Hippocampal formation (tissue), 2 donors: ENCODE measurements at regions not wholly inside any gene's neighbourhood (a gene's known extent, or its start where the extent isn't known, plus 50 kb on each side); places are given as distances from the start of the nearest gene placed in this dataset.
"Not testable (repeated sequence)": the region's sequence is repeated elsewhere in the genome, so short reads cannot be mapped to it uniquely, and the experiment has no call there.

Source experiments
- DNase-seq, 2 donors: peaks; one replicate each; lab custom pipeline; 2025; lab: John Stamatoyannopoulos, UW

DNA sequence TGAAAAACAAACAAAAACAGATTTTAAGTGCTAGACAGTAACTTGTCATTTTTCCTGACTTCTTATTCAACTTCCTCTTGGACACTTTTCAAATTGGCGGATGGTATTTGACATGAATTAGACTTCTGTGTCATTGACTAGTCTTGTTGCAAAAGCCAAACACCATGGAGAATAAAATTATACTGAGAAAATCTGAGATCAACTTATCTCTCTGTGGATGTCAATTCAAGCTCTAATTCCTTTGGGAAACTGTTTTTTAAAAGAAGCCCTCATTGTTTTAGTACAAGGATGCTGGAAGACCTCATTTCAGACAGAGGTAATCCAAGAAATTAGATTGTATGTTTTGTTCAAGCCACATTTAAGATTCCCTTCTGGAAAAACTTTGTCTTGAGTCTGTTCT, 831.0 kb downstream of the SEMA5A start:
- no peak for DNase-seq

DNA sequence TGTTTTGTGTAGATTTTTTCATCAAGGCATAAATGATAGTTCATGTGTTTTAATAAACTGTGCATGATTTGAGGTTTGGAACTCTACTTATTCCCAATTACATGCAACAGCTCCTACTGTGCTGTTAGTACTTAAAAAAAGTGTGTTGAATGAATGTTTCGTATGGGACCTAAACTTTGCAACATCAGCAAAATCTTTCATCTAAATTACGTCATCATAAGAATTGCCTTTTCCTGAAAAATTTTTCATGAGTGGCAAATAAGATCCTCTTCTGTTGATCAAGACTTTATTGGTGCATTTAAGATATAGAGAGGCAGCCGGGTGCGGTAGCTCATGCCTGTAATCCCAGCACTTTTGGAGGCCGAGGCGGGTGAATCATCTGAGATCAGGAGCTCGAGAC, 826.1 kb downstream of the SEMA5A start:
- no peak for DNase-seq

DNA sequence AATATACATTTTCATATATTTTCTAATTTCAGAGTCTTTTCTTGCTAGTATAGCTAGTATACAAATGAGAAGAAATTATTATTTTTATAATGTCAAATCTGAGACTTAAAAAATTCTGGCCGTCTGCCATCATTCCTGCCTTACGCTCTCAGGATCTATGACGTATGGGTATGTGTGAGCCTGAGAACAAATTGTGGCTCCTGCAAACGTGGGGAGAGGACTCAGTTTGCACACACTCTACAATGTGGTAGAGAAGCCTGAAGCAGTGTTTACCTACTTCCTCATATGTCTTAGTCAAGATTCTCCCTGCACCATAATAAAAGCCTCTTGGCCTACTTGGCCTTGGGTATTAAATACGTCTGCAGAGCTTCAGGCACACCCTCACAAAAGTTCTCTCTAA, 825.4 kb downstream of the SEMA5A start:
- DNase-seq = no peak

DNA sequence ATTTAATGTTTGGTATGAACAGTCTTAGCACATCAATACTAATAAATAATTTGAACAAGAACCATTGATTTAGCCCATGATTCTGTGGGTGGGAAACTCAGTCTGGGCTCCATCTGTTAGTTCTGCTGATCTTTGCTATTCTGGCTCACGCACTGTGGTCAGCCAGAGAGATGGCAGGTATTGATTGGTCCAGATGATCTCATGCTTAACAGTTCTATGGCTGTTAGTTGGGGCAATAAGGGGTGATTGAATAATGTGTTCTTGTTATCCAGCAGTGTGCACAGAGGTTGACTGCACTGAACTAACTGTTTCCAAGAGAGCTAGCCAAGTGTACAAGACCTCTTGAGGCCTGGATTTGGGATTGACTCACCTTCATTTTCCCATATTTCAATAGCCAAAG, 824.3 kb downstream of the SEMA5A start:
- no peak for DNase-seq

DNA sequence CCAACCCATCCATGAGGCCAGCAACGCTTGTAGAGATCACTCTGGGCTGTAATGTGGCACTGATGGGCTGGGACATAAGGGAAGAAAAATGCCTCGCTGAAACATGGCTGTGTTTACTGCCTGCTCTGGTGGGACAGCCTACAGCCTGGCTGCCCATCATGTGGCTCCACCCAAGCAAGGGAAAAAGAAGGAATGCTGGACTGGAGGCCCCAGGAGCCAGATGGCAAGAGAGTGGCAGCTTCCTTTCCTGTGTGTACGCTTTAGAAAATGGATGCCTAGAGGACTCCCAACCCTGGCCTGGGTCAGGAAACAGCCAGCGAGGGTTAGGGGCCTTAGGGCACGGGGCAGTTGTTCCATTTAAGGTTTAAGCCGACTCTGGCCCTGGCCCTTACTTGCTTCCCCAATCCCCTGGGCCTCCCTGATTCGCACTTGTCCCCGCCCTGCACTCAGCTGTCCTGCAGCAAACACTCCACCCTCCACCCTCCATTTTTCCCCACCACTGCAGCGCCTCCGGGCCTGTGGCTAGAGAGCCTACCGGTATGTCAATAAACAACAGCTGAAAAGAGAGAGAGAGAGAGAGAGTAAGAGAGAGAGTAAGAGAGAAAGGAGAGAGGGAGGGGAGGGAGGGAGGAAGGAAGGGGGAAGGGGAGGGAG, 819.4 kb downstream of the SEMA5A start:
- no peak for DNase-seq

DNA sequence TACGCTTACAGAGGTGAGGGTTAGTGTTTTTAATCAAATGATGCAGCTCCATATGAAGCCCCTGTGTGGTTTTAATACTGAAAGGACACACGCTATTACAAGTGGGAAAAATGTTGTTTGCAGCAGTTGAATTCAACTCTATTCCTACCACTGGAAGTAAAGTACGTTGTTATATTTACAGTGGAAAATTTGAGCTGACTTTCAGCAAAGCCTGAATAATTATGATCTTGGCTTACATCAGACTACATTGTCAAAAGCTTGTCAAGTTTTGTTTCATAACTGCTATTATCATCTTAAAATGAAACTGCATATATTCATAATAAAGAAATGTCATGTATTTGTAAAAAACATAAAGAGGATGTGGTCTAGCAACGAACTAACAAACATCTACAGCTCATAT, 818.5 kb downstream of the SEMA5A start:
- no peak for DNase-seq

DNA sequence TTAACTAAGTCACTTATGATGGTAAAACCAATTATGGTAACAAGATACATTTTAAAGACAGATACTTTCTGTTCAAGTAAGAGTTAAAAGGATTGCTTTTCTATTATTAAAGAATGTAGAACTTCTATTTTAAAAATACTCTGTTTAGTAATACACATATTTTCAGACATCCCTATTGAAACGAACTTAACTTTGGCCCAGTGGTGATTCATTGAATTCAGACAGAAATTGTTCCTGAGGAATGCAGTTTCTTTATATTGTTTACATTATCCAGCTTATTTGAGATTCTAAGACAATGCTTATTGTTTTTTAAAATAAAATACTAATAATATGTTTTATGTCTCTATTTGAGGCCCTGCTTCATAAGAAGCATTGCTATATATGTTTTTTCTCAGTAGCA, 816.4 kb downstream of the SEMA5A start:
- no peak for DNase-seq

DNA sequence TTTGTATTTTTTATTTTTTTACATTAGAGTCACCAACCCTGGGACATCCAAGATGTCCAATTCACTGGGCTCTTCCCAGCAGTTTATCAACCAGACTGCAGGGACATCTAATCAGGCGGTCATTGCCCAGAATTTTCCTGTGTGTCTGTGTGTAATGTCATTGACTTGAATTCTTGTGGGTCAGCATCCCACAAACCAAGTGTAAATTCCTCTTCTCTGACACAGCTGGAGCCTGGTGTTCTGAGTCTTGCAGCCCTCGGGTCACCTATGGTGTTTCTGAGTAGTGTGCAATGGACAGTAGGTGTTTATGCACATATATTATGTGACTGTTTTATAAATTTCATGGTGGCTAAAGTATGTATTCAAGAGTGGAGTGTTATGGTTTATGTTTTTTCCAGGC, 815.7 kb downstream of the SEMA5A start:
- DNase-seq = no peak

DNA sequence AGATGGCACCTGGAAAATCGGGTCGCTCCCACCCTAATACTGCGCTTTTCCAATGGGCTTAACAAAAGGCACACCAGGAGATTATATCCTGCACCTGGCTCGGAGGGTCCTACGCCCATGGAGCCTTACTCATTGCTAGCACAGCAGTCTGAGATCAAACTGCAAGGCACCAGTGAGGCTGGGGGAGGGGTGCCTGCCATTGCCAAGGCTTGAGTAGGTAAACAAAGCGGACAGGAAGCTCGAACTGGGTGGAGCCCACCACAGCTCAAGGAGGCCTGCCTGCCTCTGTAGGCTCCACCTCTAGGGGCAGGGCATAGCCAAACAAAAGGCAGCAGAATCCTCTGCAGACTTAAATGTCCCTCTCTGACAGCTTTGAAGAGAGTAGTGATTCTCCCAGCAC, 814.8 kb downstream of the SEMA5A start:
- not testable (repeated sequence) for DNase-seq

DNA sequence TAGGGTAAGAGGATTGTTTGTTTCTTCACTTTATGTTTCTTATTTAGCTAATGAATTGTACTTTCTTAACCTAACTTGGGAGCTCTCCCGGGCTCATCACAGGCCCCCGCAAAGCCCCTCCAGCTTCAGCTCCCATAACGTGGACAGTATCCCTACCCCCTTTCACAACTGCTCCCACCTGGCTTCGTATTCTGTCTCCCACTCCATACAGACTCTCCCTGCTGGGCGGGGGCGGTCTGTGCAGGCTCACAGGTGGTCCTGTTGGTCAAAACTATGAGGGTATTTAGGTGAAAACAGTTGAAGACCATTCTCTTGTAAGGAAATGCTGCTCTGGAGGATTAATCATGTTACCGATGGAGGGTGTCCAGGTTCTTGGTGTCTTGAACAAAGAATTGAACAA, 805.3 kb downstream of the SEMA5A start:
- no peak for DNase-seq

DNA sequence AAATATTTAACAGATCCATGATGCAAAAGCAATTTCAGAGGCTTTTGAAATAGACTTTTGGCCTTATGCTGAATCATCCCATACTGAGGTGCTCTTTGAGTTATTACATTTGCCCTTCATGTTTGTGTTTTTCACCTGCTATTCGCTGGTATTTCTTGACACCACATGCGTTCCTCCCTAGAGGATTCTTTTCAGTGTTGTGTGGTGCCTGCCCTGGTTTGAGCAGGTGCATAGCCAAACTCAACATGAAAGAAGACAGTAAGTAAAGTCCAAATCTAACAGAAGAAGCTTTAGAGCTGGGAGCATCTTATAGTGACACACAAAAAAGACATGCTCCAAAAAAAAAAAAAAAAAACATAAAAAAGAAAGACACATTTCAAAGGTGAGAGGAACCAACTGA, 796.3 kb downstream of the SEMA5A start:
- DNase-seq = no peak

DNA sequence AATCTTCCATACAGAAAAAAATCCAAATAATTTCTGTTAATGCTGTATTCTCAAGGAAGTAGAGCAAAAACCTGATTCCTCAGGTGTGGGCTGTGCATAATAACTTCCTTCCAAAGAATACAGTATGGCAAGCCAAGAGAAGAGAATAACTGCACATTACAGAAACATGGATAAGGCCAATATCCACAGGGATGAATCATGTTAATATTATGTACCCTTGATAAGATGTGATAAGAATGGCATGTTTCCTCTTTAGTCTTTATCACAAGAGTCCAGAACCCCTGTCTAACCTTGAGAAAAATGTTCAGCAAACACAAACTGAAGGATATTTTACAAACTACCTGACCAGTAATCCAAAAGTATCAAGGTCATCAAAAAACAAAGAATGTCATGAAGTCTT, 795.8 kb downstream of the SEMA5A start:
- DNase-seq = no peak

DNA sequence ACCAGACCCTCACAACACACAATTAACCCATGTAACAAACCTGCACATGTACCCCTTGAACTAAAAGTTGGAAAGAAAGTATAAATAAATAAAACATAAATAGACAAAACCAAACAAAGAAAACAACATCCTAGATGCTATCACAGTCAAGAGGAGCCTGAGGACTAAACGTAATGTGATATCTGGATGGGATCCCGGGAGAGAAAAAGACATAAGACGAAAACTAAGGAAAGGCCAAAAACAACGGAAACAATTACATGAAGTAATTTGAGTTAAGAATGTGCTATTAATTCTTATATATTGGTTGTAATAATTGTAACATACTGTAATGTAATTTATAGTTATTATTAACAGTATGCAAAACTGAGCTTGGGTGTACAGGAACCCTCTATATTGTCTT, 793.9 kb downstream of the SEMA5A start:
- no peak for DNase-seq

DNA sequence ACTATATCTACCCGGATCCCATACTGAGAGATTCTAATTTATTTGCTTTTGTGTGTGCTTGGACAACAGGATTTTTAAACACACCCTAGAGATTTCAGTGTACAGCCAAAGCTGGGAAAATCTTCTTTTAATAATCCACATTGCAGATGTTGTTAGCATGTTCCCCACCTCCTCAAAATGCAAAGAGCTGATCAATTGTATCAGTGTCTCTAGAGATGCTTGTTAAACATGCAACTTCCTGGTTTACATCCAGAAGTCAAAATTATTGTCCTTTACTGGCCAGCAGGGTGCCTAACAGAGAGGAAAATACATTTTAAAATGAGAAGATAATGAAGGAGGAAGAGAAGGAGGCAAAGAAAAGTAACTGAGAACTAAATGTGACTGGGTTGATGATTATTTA, 793.3 kb downstream of the SEMA5A start:
- no peak for DNase-seq

DNA sequence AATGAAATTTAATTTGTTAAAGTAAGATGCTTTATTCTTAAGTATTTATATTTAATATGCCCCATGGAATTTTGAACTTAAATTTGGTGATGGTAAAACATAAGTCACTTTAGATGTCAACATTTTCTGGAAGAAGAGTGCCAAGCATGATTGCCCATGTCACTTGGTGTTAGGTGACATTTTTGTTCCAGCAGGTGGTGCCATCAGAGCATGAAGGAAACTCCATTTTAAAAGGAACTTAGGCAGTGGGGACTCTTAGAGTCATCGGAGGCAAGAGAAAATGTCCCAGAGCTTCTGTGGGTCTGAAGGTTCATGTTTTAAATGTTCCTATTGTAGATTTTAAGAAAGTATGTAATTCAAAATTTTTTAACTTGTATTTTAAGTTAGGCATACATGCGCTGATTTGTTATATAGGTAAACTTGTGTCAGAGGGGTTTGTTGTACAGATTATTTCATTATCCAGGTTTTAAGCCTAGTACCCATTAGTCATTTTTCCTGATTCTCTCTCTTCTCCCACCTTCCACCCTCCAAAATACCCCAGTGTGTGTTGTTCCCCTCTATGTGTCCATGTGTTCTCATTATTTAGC, 789.3 kb downstream of the SEMA5A start:
- peak; percentile 45 to 75 for DNase-seq

DNA sequence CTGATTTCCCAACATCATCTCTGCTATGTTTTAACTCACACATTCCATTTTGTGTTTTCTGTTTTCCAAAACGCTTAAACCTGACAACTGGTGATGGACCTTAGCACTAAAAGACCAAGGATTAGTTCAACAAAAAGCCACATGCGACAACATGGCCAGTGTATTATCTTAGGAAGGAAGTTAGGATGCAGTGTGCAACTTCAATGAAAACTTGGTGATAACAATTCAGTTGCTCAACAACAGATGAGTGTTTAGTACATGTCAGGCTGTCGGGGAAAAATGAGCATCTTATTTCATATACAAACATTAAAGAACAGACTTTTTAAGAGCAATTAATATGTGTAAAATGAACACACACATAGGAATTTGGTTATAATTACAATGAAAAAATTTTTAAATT, 780.0 kb downstream of the SEMA5A start:
- DNase-seq = no peak

DNA sequence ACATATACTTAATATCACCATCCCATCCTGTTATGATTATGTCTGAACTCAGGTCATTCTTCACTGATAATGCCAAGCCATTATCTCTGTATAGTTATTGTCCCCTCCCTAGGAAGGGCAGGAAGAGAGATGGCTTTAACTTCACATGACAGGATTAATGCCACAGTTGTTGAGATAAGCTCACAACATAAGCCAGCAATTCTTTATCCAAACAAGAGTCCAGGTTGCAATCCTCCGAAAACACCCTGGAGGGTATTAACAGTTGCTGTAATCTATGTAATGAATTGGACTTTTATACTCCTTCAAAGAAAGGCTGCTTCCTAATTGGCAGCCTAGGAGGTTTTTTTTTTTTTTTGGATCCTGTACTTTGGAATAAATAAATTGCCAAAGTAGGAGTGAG, 779.4 kb downstream of the SEMA5A start:
- DNase-seq = no peak

DNA sequence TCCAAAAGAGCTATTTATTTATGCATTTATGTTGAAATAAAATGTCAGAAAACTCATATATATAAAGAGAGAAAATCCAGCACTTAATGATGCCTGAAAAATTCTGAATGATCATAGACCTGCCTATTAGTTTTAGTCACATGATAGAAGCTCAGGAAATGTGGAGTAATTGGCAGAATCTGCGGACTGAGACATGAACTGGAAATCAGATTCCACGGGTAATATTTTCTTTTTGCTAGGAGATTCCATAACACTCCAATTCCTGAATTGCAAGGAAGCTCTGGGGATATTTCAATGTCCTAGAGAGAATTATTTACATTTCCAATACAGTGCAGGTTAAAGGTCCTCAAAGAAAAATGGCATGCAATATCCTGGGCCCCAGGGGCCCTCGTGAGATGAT, 778.8 kb downstream of the SEMA5A start:
- no peak for DNase-seq

DNA sequence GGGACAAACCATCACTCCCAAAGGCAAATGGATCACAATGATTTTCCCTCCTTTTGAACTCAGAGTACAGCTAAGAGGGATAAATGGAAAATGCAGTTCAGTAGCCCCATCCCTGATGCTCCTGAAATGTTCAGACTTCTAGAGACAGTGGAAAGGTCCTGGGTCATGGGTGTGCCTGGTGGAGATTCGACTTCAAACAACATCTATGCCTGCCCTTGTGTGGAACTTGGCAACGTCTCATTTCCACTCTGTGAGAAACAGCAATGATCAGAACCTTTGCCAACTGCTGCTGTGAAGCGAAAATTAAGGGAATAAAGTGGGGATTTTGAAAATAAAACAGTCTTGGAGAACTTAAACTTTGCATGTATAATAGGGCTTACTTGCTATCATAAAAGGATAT, 778.1 kb downstream of the SEMA5A start:
- DNase-seq = no peak

DNA sequence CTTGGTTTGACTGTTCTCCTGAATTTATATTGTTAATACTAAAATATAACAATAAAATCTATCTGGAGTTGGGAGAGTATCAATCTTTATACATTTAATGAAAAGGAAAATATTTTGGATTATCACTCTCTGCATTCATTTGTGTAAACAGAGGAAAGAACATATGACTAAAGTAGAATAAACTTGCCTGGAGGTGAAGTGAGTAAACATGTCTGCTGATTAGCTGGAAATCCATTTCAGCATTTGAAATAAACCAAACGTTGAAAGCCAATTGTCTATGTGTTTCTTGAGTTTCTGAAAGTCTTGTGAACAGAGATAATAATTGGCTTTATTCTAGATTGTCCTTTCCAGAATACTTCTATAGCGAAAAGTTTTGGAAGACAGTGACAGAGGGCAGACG, 776.2 kb downstream of the SEMA5A start:
- DNase-seq = no peak

DNA sequence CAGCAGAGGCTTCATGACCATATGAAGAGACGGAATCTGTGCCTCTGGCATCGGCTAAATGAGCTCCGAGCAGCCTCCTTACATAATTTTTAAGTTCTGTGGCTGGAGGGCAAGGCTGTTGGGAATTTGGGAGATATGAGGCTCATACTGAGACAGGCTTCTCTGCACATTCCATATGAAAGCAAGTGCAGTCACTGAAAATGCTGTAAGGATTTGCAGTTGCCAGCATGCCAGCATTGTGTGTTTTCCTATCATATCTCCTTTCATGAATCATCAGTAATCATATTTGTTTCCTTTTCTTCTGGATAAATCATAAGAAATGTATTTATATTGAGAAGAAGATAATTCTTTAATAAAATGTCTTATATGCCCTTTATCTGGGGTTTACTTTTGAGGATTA, 775.4 kb downstream of the SEMA5A start:
- no peak for DNase-seq

DNA sequence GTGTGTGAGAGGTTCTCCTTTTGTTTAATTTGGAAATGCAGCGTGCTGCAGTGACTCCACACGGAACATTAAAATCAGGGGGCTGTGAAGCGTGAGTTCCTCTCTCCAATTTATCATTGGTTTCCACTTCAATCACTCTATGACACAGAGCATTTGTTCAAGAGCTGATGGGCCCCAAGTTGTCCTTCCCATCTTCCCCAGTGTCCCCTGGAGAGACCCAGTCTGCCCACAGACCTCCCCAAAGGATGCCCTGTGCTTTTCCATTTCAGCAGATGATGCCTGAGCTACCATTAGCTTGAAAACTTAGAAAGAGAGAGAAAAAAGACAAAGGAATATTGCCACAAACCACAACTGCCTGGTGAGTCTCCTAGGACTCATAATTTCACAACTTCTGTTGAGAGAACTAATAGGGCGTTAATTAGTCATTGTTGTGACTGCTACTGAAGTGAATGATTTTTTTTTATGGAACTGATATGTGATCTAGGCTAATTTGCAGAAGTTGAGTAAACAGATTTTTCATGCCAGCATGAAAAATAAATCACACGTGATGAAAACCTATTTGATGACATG, 772.7 kb downstream of the SEMA5A start:
- DNase-seq = no peak

DNA sequence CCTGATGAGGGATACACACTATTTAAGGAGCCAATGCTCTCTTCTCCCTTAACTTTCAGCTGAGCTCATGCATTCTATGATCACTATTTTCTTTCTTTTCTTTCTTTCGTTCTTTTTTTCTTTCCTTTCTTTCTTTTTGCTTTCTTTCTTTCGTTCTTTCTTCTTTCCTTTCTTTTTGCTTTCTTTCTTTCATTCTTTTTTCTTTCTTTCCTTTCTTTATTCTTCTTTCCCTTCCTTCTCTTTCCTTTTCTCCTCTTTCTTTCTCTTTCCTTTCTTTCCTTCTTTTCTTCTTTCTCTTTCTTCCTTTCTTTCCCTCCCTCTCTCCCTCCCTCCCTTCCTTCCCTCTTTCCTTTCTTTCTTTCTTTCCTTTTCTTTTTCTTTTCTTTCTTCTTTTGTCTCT, 761.2 kb downstream of the SEMA5A start:
- DNase-seq = no peak

DNA sequence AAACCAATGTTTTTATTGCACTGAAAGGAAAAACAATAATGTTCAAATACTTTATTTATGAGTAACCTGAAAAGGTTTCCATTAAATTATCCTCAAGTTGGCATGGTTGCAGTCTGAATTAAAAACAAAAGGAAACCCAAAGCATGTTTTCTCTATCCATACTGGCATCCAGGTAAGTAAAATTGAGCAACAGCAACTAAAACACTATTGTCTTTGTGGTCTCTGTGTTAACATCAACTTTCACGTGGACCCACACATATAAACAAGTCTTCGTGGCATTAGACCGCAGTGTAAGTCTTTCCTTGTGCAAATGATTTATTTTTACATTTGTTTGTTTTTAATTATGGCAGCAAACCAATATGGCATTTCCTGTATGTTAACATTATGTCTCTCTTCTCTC, 757.6 kb downstream of the SEMA5A start:
- DNase-seq = no peak
